C4-2B (cell line): ENCODE measurements at regions not wholly inside any gene's neighbourhood (a gene's known extent, or its start where the extent isn't known, plus 50 kb on each side); places are given as distances from the start of the nearest gene placed in this dataset.

Source experiments
- H3K27ac ChIP-seq: fragments of 450-650 bp; 2 replicates; pipeline ENCODE4 v1.5.1; 2017
- ZFX ChIP-seq: fragments of 450-650 bp; IDR thresholded peaks from 2 replicates; pipeline ENCODE4 v1.6.1; 2017
- TF ChIP-seq, protein P1 (sequence below): fragments of 450-650 bp; conservative IDR thresholded peaks from 2 replicates; pipeline ENCODE4 v1.5.1; 2017; ENCODE audit warnings: mild to moderate bottlenecking

GRCh38 chr5:89105836-89106235 lies 222.9 kb upstream of the MEF2C start:
- no peak overlapping the region for H3K27ac ChIP-seq
- TF ChIP-seq, protein P1, sequence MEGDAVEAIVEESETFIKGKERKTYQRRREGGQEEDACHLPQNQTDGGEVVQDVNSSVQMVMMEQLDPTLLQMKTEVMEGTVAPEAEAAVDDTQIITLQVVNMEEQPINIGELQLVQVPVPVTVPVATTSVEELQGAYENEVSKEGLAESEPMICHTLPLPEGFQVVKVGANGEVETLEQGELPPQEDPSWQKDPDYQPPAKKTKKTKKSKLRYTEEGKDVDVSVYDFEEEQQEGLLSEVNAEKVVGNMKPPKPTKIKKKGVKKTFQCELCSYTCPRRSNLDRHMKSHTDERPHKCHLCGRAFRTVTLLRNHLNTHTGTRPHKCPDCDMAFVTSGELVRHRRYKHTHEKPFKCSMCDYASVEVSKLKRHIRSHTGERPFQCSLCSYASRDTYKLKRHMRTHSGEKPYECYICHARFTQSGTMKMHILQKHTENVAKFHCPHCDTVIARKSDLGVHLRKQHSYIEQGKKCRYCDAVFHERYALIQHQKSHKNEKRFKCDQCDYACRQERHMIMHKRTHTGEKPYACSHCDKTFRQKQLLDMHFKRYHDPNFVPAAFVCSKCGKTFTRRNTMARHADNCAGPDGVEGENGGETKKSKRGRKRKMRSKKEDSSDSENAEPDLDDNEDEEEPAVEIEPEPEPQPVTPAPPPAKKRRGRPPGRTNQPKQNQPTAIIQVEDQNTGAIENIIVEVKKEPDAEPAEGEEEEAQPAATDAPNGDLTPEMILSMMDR: no peak
- no peak for TF ChIP-seq ZFX

- TF ChIP-seq, protein P1: no peak
- no peak for TF ChIP-seq ZFX
- H3K27ac ChIP-seq: no peak overlapping the region
Measured at GRCh38 chr5:89105171-89105695, 222.2 kb upstream of the MEF2C start.

DNA sequence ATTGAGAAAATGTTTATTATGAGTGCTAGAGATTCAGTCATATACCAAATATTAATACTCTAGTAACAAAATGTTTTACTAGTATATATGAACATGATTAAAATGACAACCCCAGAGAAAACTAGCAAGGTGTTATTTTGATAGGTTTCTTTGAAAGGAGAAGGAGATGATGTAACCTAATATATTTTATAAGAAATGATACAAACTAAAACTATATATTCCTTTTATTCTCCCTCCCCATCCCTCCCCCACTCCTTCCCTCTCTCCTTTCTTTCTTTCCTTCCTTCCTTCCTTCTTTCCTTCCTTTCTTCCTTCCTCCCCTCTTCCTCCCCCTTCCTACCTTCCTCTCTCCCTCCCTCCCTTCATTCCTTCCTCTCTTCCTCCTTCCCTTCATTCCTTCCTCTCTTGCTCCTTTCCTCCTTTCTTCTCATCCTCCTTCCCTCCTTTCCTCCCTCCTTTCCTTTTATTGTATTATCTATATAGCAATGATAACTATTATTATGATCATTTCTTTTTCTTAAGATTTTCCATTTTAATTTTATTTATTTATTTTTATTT lies 215.3 kb upstream of the MEF2C start:
- no peak overlapping the region for H3K27ac ChIP-seq
- TF ChIP-seq, protein P1: no peak
- TF ChIP-seq ZFX: no peak

GRCh38 chr5:89097103-89097502 lies 214.1 kb upstream of the MEF2C start:
- H3K27ac ChIP-seq: no peak overlapping the region
- TF ChIP-seq, protein P1: no peak
- TF ChIP-seq ZFX: no peak

DNA sequence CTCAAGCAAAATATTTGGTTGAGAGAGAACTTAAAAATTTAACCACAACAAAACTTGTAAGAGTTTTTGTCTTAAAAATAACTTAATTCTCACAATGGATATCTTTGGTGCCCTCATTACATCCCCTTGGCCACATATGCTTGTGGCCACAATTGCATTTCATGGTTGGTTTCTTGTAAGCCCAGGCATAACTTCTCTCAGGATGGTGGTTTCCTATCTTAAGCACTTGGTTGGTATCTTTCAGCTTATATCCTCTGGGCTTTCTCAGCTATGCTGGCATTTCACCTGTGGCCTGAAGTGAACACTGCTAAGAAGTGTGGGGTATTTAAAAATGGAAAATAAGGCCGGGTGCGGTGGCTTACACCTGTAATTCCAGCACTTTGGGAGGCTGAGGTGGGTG lies 212.4 kb upstream of the MEF2C start:
- TF ChIP-seq, protein P1: no peak
- no peak for TF ChIP-seq ZFX
- H3K27ac ChIP-seq: no peak overlapping the region

GRCh38 chr5:89090037-89090436 lies 207.1 kb upstream of the MEF2C start:
- no peak overlapping the region for H3K27ac ChIP-seq
- no peak for TF ChIP-seq ZFX
- TF ChIP-seq, protein P1: no peak

GRCh38 chr5:89087551-89088318 lies 204.8 kb upstream of the MEF2C start:
- H3K27ac ChIP-seq: no peak overlapping the region
- no peak for TF ChIP-seq ZFX
- TF ChIP-seq, protein P1: no peak
